Uterus (tissue), 2 donors: ENCODE measurements at regions not wholly inside any gene's neighbourhood (a gene's known extent, or its start where the extent isn't known, plus 50 kb on each side); places are given as distances from the start of the nearest gene placed in this dataset.

Experiments
- CTCF ChIP-seq, 4 experiments: fragments of 200-600 bp in 2 of 4; fragments of 450-650 bp in 2 of 4; sonication (generic) in 2 of 4; IDR thresholded peaks; one replicate each; pipeline ENCODE4 v1.5.1; 2016 to 2019; ENCODE audit warnings: antibody characterized with exemption in 4 of 4, mild to moderate bottlenecking in 2 of 4, moderate library complexity in 1 of 4
- POLR2A ChIP-seq, 2 donors: fragments of 450-650 bp; IDR thresholded peaks; one replicate each; pipeline ENCODE4 v1.6.1; 2016; ENCODE audit warnings: antibody characterized with exemption in 2 of 2, mild to moderate bottlenecking in 1 of 2, moderate library complexity in 1 of 2

GRCh38 chr6:3607599-3607998 is 143.9 kb downstream of the PXDC1 start:
- TF ChIP-seq CTCF (IDR thresholded peaks at IDR 0.05) (no peak), POLR2A (IDR thresholded peaks at IDR 0.05) (no peak)
